ENCODE measurements at regions not wholly inside any gene's neighbourhood (a gene's known extent, or its start where the extent isn't known, plus 50 kb on each side); places are given as distances from the start of the nearest gene placed in this dataset.
"Not testable (repeated sequence)": the region's sequence is repeated elsewhere in the genome, so short reads cannot be mapped to it uniquely, and the experiment has no call there.

GRCh38 chr5:118435131-118435530 is 553.2 kb downstream of the DTWD2 start:
- no peak for DNase-seq (ENCODE audit: low read depth, low spot score)
- no peak overlapping the region for H3K27ac ChIP-seq

DNA sequence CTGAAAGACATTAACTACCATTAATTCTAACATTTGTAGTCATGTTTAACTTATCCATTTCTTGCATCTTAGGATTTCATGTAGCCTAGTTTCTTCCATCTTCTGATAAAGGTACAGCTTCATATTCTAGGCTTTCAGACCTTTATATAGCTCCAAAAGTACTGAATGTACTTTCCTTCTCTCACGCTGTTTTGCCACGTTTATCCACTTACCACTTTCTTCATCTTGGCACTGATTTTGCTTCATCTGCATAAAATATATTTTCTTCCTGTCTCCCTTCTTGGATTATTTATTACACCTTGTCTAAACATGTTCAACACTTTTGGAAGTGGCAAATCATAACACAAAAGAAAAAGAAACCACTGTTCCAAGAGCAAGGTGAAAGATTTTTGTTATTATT is 553.8 kb downstream of the DTWD2 start:
- DNase-seq (ENCODE audit: low read depth, low spot score): no peak
- H3K27ac ChIP-seq: no peak overlapping the region

GRCh38 chr5:118430076-118430475 is 558.3 kb downstream of the DTWD2 start:
- H3K27ac ChIP-seq: no peak overlapping the region
- no peak for DNase-seq (ENCODE audit: low read depth, low spot score)

DNA sequence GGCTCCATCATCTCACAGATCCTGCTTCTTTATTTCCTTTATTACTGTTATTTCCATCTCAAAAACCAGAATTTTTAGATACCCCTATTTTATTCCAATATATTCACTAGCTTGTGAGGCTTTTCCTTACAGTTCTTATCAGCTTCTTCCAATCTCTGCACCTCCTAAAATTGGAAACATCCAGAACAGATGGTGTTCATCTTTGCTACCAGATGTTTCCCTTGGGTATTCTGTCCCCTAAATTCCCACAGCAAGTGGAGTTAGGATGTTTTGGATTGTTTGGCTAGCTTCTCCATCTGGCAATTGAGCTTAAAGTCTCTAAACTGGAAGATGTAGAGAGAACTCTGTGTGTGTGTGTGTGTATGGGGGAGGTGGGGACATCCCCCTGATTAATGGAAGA is 580.4 kb downstream of the DTWD2 start:
- DNase-seq (ENCODE audit: low read depth, low spot score): no peak
- no peak overlapping the region for H3K27ac ChIP-seq

DNA sequence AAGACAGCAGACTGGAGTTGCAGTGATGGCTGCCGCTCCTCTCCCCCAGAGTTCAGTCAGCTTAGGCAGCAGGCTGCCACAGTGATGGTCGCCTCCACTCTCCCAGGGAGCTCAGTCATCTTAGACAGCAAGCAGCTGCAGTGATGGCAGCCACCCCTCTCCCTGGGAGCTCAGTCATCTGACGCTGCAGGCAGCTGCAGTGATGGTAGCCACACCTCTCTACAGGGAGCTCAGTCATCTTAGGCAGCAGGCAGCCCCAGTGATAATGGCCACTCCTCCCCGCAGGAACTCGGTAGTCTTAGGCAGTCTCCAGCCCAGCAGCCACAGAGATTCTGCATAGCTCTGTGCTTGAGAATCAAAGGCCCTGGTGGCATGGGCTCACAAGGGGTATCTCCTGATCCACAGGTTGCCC is 582.7 kb downstream of the DTWD2 start:
- H3K27ac ChIP-seq: no peak overlapping the region
- no peak for DNase-seq (ENCODE audit: low read depth, low spot score)

GRCh38 chr5:118397236-118397635 is 591.1 kb downstream of the DTWD2 start:
- H3K27ac ChIP-seq: no peak overlapping the region
- no peak for DNase-seq (ENCODE audit: low read depth, low spot score)

DNA sequence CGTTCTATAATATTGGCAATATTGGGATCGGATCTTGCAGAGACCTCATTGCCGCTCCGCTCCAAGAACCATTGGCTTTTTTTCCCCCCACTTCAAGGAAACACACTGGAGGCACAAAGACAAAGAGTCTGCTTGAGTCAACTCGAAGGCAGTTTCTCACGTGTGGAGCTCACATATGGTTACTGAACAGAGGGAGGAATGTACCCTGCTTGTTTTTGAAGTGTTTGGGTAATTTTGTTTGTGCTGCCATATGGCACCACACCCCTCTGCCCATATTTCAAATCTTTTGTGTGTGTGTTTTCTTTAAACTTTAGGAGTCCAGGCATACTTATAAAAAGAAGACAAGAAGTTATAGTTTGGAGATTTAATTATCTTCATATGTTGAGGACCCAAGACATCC is 595.9 kb downstream of the DTWD2 start:
- DNase-seq (ENCODE audit: low read depth, low spot score): no peak

DNA sequence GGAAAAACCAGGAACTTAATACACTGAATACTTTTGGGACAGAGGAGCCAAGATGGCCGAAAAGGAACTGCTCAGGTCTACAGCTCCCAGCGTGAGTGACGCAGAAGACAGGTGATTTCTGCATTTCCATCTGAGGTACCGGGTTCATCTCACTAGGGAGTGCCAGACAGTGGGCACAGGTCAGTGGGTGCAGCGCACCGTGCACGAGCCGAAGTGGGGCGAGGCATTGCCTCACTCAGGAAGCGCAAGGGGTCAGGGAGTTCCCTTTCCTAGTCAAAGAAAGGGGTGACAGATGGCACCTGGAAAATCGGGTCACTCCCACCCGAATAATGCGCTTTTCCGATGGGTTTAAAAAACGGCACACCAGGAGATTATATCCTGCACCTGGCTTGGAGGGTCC is 605.4 kb downstream of the DTWD2 start:
- not testable (repeated sequence) for DNase-seq (ENCODE audit: low read depth, low spot score); H3K27ac ChIP-seq

More for the DNA sequence above, 595.9 kb downstream of the DTWD2 start:
- no peak overlapping the region for H3K27ac ChIP-seq

GRCh38 chr5:118379470-118379869 is 608.9 kb downstream of the DTWD2 start:
- no peak overlapping the region for H3K27ac ChIP-seq
- DNase-seq (ENCODE audit: low read depth, low spot score): no peak

DNA sequence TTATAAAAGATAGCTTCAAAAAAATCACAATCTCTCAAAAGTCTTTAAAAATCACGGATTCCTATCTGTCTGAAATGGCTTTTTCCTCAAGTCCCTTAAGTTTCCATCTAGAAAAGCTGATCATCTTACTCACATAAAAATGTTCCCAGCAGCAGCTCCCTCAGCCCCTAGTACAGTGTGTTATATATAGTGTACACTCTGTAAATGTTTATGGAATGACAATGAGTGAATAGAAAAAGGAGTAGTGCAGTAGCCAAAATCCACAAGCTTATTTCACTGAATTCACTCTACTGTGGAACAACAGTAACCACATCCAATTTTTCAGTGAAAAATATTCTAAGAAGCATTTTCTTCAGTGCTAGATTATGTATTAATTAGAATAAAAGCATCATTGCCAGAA is 609.4 kb downstream of the DTWD2 start:
- H3K27ac ChIP-seq: no peak overlapping the region
- DNase-seq (ENCODE audit: low read depth, low spot score): no peak

DNA sequence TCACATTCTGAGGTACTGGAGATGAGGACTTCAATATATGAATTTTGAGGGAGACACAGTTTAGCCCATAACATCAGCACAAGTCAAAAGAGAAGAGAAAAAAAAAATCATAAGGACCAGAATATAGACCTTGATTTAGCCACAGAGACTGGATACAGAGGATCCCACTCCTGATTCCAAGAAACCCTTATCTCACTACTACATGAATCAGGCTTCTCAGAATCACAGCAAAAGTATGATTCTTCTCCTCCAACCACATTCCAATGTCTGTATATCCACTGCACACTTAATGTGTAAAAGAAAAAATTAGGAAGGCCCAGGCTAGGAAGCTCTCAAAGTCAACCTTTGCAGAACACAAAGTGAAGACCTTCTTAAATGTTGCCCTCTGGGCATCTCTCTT is 610.9 kb downstream of the DTWD2 start:
- H3K27ac ChIP-seq: no peak overlapping the region
- DNase-seq (ENCODE audit: low read depth, low spot score): no peak

DNA sequence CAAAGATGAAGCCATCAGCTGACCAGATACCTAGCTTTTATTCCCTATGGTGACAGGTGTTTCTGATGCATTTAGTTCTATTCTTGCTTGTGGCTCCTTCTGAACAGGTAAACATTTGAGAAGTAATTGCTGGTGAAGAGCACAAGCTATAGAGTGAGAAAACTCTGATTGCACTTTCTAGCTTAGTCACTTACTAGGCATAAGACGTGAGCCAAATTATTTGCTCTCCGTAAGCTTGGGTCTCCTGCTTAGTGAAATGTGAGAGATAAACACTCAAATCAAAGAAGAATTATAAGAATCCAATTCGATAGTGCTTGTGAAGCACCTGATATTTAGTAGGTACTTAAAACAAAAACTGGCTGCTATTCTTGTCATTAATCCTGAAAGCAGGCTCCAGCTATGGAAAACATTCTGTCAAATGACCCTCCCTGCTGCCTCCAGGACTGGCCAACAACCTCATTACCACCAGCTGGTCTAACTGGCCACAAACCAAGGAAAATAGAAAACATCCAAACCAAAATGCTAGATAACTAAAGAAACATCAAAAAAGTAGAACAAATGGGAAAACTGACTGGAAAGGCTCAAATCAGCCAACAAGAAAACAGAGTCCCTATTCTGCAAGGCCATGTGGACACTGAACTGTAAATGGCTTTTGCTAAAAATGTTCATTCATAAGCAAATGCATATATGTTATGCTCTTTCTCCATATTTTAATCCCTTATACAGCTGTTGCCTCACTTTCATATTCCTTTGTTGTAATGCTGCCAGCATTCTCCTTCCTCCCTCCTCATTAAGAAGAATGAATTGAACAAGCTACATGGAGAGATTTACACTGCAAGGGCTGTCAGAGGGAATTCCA is 616.1 kb downstream of the DTWD2 start:
- no peak for DNase-seq (ENCODE audit: low read depth, low spot score)
- H3K27ac ChIP-seq: no peak overlapping the region

DNA sequence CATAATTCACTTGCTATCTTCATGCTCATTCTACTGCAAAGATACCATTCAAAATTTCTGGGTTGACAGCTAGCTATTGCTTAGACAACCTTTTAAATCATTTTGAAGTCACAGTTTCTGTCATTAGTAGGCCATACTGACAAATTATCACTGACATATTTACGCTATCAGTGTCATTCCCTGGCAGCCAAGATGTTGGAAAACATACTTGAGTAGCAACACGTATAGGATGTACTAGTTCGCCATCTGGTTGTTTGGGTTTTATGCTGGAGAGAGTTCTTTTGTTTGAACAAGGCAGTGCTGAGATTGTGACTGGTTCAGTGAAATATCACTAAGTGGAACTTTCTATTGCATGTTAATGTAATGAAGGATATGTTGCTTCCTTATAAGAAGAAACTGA is 621.9 kb downstream of the DTWD2 start:
- DNase-seq (ENCODE audit: low read depth, low spot score): no peak
- H3K27ac ChIP-seq: no peak overlapping the region

GRCh38 chr5:118365718-118366117 is 622.6 kb downstream of the DTWD2 start:
- DNase-seq (ENCODE audit: low read depth, low spot score): no peak
- no peak overlapping the region for H3K27ac ChIP-seq

- DNase-seq (ENCODE audit: low read depth, low spot score): no peak
- H3K27ac ChIP-seq: no peak overlapping the region
These were observed 633.5 kb downstream of the DTWD2 start for GRCh38 chr5:118354797-118355196.

DNA sequence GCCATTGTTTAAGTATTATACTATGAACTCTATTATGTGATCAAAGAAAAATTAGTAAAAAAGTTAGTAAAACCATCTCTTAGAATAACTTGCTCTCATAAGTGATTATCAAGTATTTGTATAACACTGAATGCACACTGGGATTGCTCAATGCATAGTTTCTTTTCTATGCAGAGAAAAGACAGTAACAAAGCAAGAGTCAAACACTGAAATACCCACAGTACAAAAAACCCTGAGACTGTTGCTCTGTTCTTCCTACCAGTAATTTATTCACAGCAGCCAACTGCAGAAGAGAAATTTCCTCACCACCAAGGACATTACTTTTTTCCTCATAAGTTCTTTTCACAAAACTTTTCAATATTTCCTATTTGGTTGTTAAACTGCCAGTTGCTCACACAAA is 634.4 kb downstream of the DTWD2 start:
- DNase-seq (ENCODE audit: low read depth, low spot score): no peak
- no peak overlapping the region for H3K27ac ChIP-seq

GRCh38 chr5:118336468-118336867 is 651.9 kb downstream of the DTWD2 start:
- no peak overlapping the region for H3K27ac ChIP-seq
- no peak for DNase-seq (ENCODE audit: low read depth, low spot score)

GRCh38 chr5:118327389-118327788 is 661.0 kb downstream of the DTWD2 start:
- DNase-seq (ENCODE audit: low read depth, low spot score): no peak
- no peak overlapping the region for H3K27ac ChIP-seq

- DNase-seq (ENCODE audit: low read depth, low spot score): no peak
- no peak overlapping the region for H3K27ac ChIP-seq
These were observed 661.8 kb downstream of the DTWD2 start for GRCh38 chr5:118326481-118327045.

DNA sequence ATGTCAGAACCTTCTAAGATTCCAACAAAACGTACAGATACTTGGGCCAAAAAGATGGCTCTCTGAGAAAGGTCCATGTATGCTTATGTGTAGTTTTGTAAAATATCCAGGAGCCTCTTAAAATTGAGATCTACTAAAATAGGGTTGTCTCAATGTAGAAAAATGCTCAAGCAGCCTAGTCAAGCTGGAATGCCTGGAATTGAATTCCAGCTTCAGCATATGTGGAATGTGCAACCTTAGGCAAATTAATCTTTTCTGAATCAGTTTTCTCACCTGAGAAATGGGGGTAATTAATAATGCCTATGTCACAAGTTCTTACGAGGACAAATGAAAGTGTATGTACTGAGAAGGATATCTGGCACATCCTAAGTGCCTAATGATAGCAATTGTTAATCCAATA is 662.4 kb downstream of the DTWD2 start:
- no peak for DNase-seq (ENCODE audit: low read depth, low spot score)
- no peak overlapping the region for H3K27ac ChIP-seq

- not testable (repeated sequence) for H3K27ac ChIP-seq; DNase-seq (ENCODE audit: low read depth, low spot score)
These were observed 664.6 kb downstream of the DTWD2 start for GRCh38 chr5:118323723-118324122.

DNA sequence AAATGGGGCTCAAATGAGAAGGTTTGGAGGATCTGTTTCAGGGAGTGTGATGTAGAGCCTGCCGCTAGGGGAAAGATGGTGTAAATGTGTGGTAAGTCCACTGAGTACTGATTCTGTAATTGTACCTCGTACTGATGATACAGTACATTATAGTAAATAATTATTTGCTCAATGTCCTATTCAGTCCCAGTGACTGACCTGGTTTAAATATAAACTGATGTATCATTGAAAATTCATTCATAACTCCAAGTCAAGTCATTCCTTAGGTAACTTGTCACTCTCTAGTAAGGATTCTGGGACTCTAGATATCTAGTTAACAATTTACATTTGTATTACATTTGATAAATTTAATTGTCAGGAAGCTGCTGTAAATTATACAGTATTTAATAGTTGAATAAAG is 667.3 kb downstream of the DTWD2 start:
- no peak overlapping the region for H3K27ac ChIP-seq
- DNase-seq (ENCODE audit: low read depth, low spot score): no peak

Measured in epithelial cell of prostate (primary cell).